HepG2 (cell line): ENCODE measurements at regions not wholly inside any gene's neighbourhood (a gene's known extent, or its start where the extent isn't known, plus 50 kb on each side); places are given as distances from the start of the nearest gene placed in this dataset.
A peak's percentile ranks its signal among the peaks of the same experiment; 100 is the strongest.

ENCODE experiments used
- DR1 ChIP-seq: sonication (generic); formaldehyde crosslinking; IDR thresholded peaks from 2 replicates; pipeline ENCODE4 v1.8.0; 2021; ENCODE audit warnings: mild to moderate bottlenecking, missing genetic modification reagents, inconsistent platforms
- ELF4 ChIP-seq: sonication (generic); formaldehyde crosslinking; IDR thresholded peaks from 2 replicates; pipeline ENCODE4 v1.5.0; 2020; ENCODE audit warnings: missing genetic modification reagents, mild to moderate bottlenecking, moderate library complexity, borderline replicate concordance
- FOXJ3 ChIP-seq: sonication (generic); formaldehyde crosslinking; IDR thresholded peaks from 2 replicates; pipeline ENCODE4 v1.4.0; 2020; ENCODE audit warnings: missing genetic modification reagents, mild to moderate bottlenecking, borderline replicate concordance
- HMG20A ChIP-seq: IDR thresholded peaks from 2 replicates; pipeline ENCODE4 v1.6.1; 2016; ENCODE audit warnings: borderline replicate concordance
- KAT8 ChIP-seq: IDR thresholded peaks from 2 replicates; pipeline ENCODE4 v1.6.1; 2016; ENCODE audit warnings: missing genetic modification reagents, missing compliant biosample characterization
- MIER2 ChIP-seq: IDR thresholded peaks from 2 replicates; pipeline ENCODE4 v1.6.1; 2016; ENCODE audit warnings: missing biosample characterization, missing genetic modification reagents
- PPARG ChIP-seq: conservative IDR thresholded peaks from 2 replicates; pipeline ENCODE4 v1.6.1; 2016; ENCODE audit warnings: missing biosample characterization, missing genetic modification reagents
- SMC3 ChIP-seq: IDR thresholded peaks from 2 replicates; pipeline ENCODE4 v1.6.1; 2011; ENCODE audit warnings: low read length, improper control_type of control experiment
- TARDBP ChIP-seq: sonication (generic); formaldehyde crosslinking; IDR thresholded peaks from 2 replicates; pipeline ENCODE4 v1.8.0; 2022; ENCODE audit warnings: mild to moderate bottlenecking, missing genetic modification reagents
- ZKSCAN1 ChIP-seq: fragments of 150-350 bp; IDR thresholded peaks from 2 replicates; pipeline ENCODE4 v1.6.1; 2014; ENCODE audit warnings: low read length
- ZMYM3 ChIP-seq: sonication (generic); formaldehyde crosslinking; IDR thresholded peaks from 2 replicates; pipeline ENCODE4 v1.5.1; 2020; ENCODE audit warnings: mild to moderate bottlenecking, missing genetic modification reagents
- ZNF335 ChIP-seq: sonication (generic); formaldehyde crosslinking; IDR thresholded peaks from 2 replicates; pipeline ENCODE4 v1.4.0; 2020; ENCODE audit warnings: missing genetic modification reagents
- ZNF598 ChIP-seq: sonication (generic); formaldehyde crosslinking; IDR thresholded peaks from 2 replicates; pipeline ENCODE4 v1.5.1; 2020; ENCODE audit warnings: mild to moderate bottlenecking, missing genetic modification reagents, borderline replicate concordance
- ZNF670 ChIP-seq: sonication (generic); formaldehyde crosslinking; IDR thresholded peaks from 2 replicates; pipeline ENCODE4 v1.8.0; 2022; ENCODE audit warnings: mild to moderate bottlenecking, missing genetic modification reagents, borderline replicate concordance
- ZSCAN9 ChIP-seq: IDR thresholded peaks from 2 replicates; pipeline ENCODE4 v1.6.1; 2016; ENCODE audit warnings: borderline replicate concordance
- TF ChIP-seq, protein P1 (sequence below): IDR thresholded peaks from 2 replicates; pipeline ENCODE4 v1.6.1; 2018; ENCODE audit warnings: missing genetic modification reagents
- TF ChIP-seq, protein P2 (sequence below): sonication (generic); IDR thresholded peaks from 2 replicates; pipeline ENCODE4 v1.6.1; 2016; ENCODE audit warnings: low read depth, borderline replicate concordance
- TF ChIP-seq, protein P3 (sequence below): sonication (generic); formaldehyde crosslinking; IDR thresholded peaks from 2 replicates; pipeline ENCODE4 v1.4.0; 2020; ENCODE audit warnings: missing genetic modification reagents
- TF ChIP-seq, protein P4 (sequence below): IDR thresholded peaks from 2 replicates; pipeline ENCODE4 v1.6.1; 2016; ENCODE audit warnings: missing genetic modification reagents, missing compliant biosample characterization
- TF ChIP-seq, protein P5 (sequence below): IDR thresholded peaks from 2 replicates; pipeline ENCODE4 v1.6.1; 2016; ENCODE audit warnings: low read depth, missing genetic modification reagents, missing compliant biosample characterization

DNA sequence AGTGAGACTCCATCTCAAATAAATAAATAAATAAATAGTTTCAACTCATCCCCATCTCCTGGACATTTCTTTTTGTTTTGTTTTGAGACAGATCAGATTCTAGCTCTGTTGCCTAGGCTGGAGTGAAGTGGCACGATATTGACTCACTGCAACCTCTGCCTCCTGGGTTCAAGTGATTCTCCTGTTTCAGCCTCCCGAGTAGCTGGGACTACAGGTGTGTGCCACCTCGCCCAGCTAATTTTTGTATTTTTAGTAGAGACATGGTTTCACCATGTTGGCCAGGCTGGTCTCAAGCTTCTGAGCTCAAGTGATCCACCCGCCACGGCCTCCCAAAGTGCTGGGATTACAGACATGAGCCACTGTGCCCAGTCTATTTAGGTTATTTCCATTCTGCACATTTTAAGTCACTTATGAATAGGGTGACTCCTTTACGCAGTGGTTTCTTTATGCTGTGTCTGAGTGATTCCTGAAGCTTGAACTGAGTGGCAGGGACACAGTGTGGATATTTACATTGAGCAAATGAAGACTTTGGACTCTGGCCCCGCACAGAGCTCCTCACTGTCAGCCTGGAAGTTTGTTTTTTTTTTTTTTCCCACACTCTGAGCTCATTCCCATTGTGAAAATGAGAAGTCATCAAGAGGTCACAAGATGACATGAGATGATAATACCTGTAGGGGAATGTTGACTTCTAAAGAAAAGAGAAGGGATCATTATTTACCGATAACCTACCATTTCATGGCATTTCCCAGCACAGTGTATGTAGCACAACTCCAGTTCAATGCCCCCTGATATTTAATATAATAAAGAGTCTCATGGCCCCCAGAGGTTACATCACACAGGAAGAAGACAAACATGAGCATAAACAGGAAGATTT, 72.6 kb downstream of the TBX3 start (continued):
- TF ChIP-seq, protein P1, sequence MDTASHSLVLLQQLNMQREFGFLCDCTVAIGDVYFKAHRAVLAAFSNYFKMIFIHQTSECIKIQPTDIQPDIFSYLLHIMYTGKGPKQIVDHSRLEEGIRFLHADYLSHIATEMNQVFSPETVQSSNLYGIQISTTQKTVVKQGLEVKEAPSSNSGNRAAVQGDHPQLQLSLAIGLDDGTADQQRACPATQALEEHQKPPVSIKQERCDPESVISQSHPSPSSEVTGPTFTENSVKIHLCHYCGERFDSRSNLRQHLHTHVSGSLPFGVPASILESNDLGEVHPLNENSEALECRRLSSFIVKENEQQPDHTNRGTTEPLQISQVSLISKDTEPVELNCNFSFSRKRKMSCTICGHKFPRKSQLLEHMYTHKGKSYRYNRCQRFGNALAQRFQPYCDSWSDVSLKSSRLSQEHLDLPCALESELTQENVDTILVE, result peak; percentile 41; the same call in 1 of the 2 replicates
- TF ChIP-seq KAT8 (CRISPR knock-in tag), result peak; percentile 58; the same call in 1 of the 2 replicates
- no peak for TF ChIP-seq ZNF598 (CRISPR knock-in tag)
- peak; percentile 83; the same call in 1 of the 2 replicates for TF ChIP-seq TARDBP (CRISPR knock-in tag)
- TF ChIP-seq, protein P2, sequence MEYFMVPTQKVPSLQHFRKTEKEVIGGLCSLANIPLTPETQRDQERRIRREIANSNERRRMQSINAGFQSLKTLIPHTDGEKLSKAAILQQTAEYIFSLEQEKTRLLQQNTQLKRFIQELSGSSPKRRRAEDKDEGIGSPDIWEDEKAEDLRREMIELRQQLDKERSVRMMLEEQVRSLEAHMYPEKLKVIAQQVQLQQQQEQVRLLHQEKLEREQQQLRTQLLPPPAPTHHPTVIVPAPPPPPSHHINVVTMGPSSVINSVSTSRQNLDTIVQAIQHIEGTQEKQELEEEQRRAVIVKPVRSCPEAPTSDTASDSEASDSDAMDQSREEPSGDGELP, result peak; percentile 17; the same call in 1 of the 2 replicates
- TF ChIP-seq PPARG (CRISPR knock-in tag), result peak; percentile 54; the same call in 1 of the 2 replicates
- 0 out of 2 replicates have a peak, but pooled peaks have one; percentile 37 for TF ChIP-seq ZNF670
- TF ChIP-seq ZMYM3 (CRISPR knock-in tag), result peak; percentile 76; the same call in 1 of the 2 replicates
- TF ChIP-seq ZKSCAN1, result 0 out of 2 replicates have a peak, but pooled peaks have one; percentile 21
- no peak; the same call in 1 of the 2 replicates for TF ChIP-seq ZSCAN9
- peak; percentile 94 for TF ChIP-seq FOXJ3 (CRISPR knock-in tag)
- 0 out of 2 replicates have a peak, but pooled peaks have one; percentile 49 for TF ChIP-seq ELF4
- TF ChIP-seq SMC3, result 0 out of 2 replicates have a peak, but pooled peaks have one; percentile 14
- TF ChIP-seq, protein P3, sequence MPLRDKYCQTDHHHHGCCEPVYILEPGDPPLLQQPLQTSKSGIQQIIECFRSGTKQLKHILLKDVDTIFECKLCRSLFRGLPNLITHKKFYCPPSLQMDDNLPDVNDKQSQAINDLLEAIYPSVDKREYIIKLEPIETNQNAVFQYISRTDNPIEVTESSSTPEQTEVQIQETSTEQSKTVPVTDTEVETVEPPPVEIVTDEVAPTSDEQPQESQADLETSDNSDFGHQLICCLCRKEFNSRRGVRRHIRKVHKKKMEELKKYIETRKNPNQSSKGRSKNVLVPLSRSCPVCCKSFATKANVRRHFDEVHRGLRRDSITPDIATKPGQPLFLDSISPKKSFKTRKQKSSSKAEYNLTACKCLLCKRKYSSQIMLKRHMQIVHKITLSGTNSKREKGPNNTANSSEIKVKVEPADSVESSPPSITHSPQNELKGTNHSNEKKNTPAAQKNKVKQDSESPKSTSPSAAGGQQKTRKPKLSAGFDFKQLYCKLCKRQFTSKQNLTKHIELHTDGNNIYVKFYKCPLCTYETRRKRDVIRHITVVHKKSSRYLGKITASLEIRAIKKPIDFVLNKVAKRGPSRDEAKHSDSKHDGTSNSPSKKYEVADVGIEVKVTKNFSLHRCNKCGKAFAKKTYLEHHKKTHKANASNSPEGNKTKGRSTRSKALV (CRISPR knock-in tag), result 0 out of 2 replicates have a peak, but pooled peaks have one; percentile 47
- TF ChIP-seq ZNF335, result no peak
- TF ChIP-seq, protein P4, sequence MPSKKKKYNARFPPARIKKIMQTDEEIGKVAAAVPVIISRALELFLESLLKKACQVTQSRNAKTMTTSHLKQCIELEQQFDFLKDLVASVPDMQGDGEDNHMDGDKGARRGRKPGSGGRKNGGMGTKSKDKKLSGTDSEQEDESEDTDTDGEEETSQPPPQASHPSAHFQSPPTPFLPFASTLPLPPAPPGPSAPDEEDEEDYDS (CRISPR knock-in tag), result peak; percentile 59
- no peak for TF ChIP-seq MIER2 (CRISPR knock-in tag)
- TF ChIP-seq, protein P5, sequence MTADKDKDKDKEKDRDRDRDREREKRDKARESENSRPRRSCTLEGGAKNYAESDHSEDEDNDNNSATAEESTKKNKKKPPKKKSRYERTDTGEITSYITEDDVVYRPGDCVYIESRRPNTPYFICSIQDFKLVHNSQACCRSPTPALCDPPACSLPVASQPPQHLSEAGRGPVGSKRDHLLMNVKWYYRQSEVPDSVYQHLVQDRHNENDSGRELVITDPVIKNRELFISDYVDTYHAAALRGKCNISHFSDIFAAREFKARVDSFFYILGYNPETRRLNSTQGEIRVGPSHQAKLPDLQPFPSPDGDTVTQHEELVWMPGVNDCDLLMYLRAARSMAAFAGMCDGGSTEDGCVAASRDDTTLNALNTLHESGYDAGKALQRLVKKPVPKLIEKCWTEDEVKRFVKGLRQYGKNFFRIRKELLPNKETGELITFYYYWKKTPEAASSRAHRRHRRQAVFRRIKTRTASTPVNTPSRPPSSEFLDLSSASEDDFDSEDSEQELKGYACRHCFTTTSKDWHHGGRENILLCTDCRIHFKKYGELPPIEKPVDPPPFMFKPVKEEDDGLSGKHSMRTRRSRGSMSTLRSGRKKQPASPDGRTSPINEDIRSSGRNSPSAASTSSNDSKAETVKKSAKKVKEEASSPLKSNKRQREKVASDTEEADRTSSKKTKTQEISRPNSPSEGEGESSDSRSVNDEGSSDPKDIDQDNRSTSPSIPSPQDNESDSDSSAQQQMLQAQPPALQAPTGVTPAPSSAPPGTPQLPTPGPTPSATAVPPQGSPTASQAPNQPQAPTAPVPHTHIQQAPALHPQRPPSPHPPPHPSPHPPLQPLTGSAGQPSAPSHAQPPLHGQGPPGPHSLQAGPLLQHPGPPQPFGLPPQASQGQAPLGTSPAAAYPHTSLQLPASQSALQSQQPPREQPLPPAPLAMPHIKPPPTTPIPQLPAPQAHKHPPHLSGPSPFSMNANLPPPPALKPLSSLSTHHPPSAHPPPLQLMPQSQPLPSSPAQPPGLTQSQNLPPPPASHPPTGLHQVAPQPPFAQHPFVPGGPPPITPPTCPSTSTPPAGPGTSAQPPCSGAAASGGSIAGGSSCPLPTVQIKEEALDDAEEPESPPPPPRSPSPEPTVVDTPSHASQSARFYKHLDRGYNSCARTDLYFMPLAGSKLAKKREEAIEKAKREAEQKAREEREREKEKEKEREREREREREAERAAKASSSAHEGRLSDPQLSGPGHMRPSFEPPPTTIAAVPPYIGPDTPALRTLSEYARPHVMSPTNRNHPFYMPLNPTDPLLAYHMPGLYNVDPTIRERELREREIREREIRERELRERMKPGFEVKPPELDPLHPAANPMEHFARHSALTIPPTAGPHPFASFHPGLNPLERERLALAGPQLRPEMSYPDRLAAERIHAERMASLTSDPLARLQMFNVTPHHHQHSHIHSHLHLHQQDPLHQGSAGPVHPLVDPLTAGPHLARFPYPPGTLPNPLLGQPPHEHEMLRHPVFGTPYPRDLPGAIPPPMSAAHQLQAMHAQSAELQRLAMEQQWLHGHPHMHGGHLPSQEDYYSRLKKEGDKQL (CRISPR knock-in tag), result peak; percentile 57; the same call in 1 of the 2 replicates
- TF ChIP-seq DR1 (CRISPR knock-in tag), result no peak
- peak; percentile 90 for TF ChIP-seq HMG20A (CRISPR knock-in tag)
